H1 (cell line): ENCODE measurements at regions not wholly inside any gene's neighbourhood (a gene's known extent, or its start where the extent isn't known, plus 50 kb on each side); places are given as distances from the start of the nearest gene placed in this dataset.

ENCODE experiments used
- CTCF ChIA-PET: fragments of 300-600 bp; sonication (Branson Sonifier 250); formaldehyde crosslinking; loops from one replicate; lab custom pipeline; 2021; ENCODE audit not compliant: partially characterized antibody; lab: Charles Lee
- POLR2A ChIA-PET: fragments of 300-600 bp; sonication (Branson Sonifier 250); formaldehyde crosslinking; loops from one replicate; lab custom pipeline; 2021; ENCODE audit warnings: inconsistent platforms; ENCODE audit not compliant: partially characterized antibody; lab: Charles Lee
- DNase-seq, 2 experiments: peaks; one replicate each; pipeline versions ENCODE4 v3.0.0 to v3.0.0-alpha.2; 2010 to 2022; ENCODE audit warnings: low spot score in 2 of 2, low read depth in 1 of 2, mixed read lengths in 1 of 2
- FAIRE-seq: peaks from 2 replicates; lab custom pipeline; 2011; peaks lifted over from hg19 to GRCh38; lab: Jason Lieb, UNC
- H2AFZ ChIP-seq: 2 replicates; pipeline ENCODE4 v1.8.1; 2012; ENCODE audit warnings: low read length, inconsistent platforms
- H2AK5ac ChIP-seq: 2 replicates; pipeline ENCODE4 v1.6.1; 2013; ENCODE audit warnings: low read depth, low read length
- H2BK120ac ChIP-seq: replicated peaks from 2 replicates; pipeline ENCODE3; 2013; ENCODE audit warnings: low read depth, low read length, inconsistent platforms
- H2BK12ac ChIP-seq: 2 replicates; pipeline ENCODE4 v1.6.1; 2013; ENCODE audit warnings: low read depth, low read length
- H2BK15ac ChIP-seq: 2 replicates; pipeline ENCODE4 v1.6.1; 2013; ENCODE audit warnings: low read length
- H2BK20ac ChIP-seq: 2 replicates; pipeline ENCODE4 v1.6.1; 2013; ENCODE audit warnings: low read length
- H2BK5ac ChIP-seq: 2 replicates; pipeline ENCODE4 v1.6.1; 2013; ENCODE audit warnings: low read depth, low read length
- H3K14ac ChIP-seq: 2 replicates; pipeline ENCODE4 v1.6.1; 2013; ENCODE audit warnings: inconsistent platforms; ENCODE audit not compliant: insufficient read length
- H3K18ac ChIP-seq: 2 replicates; pipeline ENCODE4 v1.6.1; 2013; ENCODE audit warnings: low read length; ENCODE audit errors: extremely low read depth
- H3K23ac ChIP-seq: 2 replicates; pipeline ENCODE4 v1.6.1; 2013; ENCODE audit warnings: inconsistent platforms; ENCODE audit not compliant: insufficient read length
- H3K23me2 ChIP-seq: 2 replicates; pipeline ENCODE4 v1.6.1; 2013; ENCODE audit warnings: low read depth, low read length
- H3K27ac ChIP-seq: 2 replicates; pipeline ENCODE4 v1.6.1; 2011; ENCODE audit warnings: low read depth, low read length, inconsistent platforms
- H3K27me3 ChIP-seq, 4 experiments: replicated peaks in 1 of 4; 1 replicate in 1 of 4; 2 replicates in 3 of 4; pipeline versions ENCODE4 v1.6.1 to v1.8.1; 2011 to 2013; ENCODE audit warnings: low read length in 3 of 4, mild to moderate bottlenecking in 3 of 4, inconsistent platforms in 2 of 4, mixed read lengths in 2 of 4, moderate library complexity in 1 of 4; ENCODE audit not compliant: control insufficient read depth in 3 of 4, insufficient read depth in 3 of 4; ENCODE audit errors: extremely low read depth in 1 of 4
- H3K36me3 ChIP-seq, 4 experiments: 2 replicates each; pipeline versions ENCODE4 v1.6.1 to v1.8.1; 2011 to 2013; ENCODE audit warnings: mild to moderate bottlenecking in 4 of 4, low read length in 3 of 4, moderate library complexity in 2 of 4, control low read depth in 1 of 4, inconsistent platforms in 1 of 4; ENCODE audit not compliant: insufficient read depth in 4 of 4, control insufficient read depth in 2 of 4
- H3K4ac ChIP-seq: replicated peaks from 2 replicates; pipeline ENCODE3; 2013; ENCODE audit warnings: low read length, low read depth, mixed read lengths, inconsistent platforms; ENCODE audit not compliant: insufficient read length
- H3K4me1 ChIP-seq, 4 experiments: replicated peaks in 1 of 4; 1 replicate in 1 of 4; 2 replicates in 3 of 4; pipeline versions ENCODE4 v1.6.1 to v1.8.1; 2011 to 2013; ENCODE audit warnings: low read length in 3 of 4, inconsistent platforms in 2 of 4, mixed read lengths in 1 of 4; ENCODE audit not compliant: insufficient read depth in 4 of 4, control insufficient read depth in 3 of 4
- H3K4me2 ChIP-seq, 2 experiments: 2 replicates each; pipeline versions ENCODE4 v1.6.1 to v1.8.1; 2011 to 2013; ENCODE audit warnings: low read depth in 2 of 2, low read length in 2 of 2, control low read depth in 1 of 2, inconsistent platforms in 1 of 2, mild to moderate bottlenecking in 1 of 2; ENCODE audit not compliant: insufficient read depth in 1 of 2
- H3K4me3 ChIP-seq, 4 experiments: fragments of 200-600, 300-600 bp in 1 of 4; sonication (generic), shearing (Covaris generic), sonication (Bioruptor Twin) in 1 of 4; 2 replicates each; pipeline versions ENCODE4 v1.5.1 to v1.8.1; 2011 to 2016; ENCODE audit warnings: low read length in 4 of 4, low read depth in 3 of 4, control low read depth in 2 of 4, inconsistent platforms in 2 of 4, mild to moderate bottlenecking in 2 of 4, mixed read lengths in 1 of 4, moderate library complexity in 1 of 4; ENCODE audit not compliant: insufficient read depth in 2 of 4; ENCODE audit errors: extremely low read depth in 1 of 4
- H3K56ac ChIP-seq: replicated peaks from 2 replicates; pipeline ENCODE3; 2013; ENCODE audit warnings: low read depth, mild to moderate bottlenecking, mixed read lengths, low read length, inconsistent platforms; ENCODE audit not compliant: insufficient read length
- H3K79me1 ChIP-seq: 2 replicates; pipeline ENCODE4 v1.6.1; 2013; ENCODE audit warnings: low read depth, low read length, control low read depth
- H3K79me2 ChIP-seq, 2 experiments: 2 replicates each; pipeline versions ENCODE4 v1.6.1 to v1.8.1; 2012 to 2013; ENCODE audit warnings: low read length in 2 of 2, mild to moderate bottlenecking in 2 of 2, inconsistent platforms in 1 of 2; ENCODE audit not compliant: insufficient read depth in 2 of 2, control insufficient read depth in 1 of 2
- H3K9ac ChIP-seq, 4 experiments: replicated peaks in 1 of 4; 1 replicate in 1 of 4; 2 replicates in 3 of 4; pipeline versions ENCODE4 v1.6.1 to v1.8.1; 2011 to 2013; ENCODE audit warnings: low read depth in 3 of 4, low read length in 3 of 4, control low read depth in 2 of 4, mild to moderate bottlenecking in 2 of 4, moderate library complexity in 2 of 4, inconsistent platforms in 1 of 4; ENCODE audit errors: extremely low read depth in 1 of 4
- H3K9me3 ChIP-seq, 2 experiments: 2 replicates each; pipeline versions ENCODE4 v1.6.1 to v1.8.1; 2012 to 2013; ENCODE audit warnings: mild to moderate bottlenecking in 2 of 2, moderate library complexity in 2 of 2, control low read depth in 1 of 2, inconsistent platforms in 1 of 2, low read depth in 1 of 2, low read length in 1 of 2, mixed read lengths in 1 of 2; ENCODE audit not compliant: insufficient read depth in 2 of 2
- H4K20me1 ChIP-seq, 2 experiments: replicated peaks in 1 of 2; 2 replicates each; pipeline versions ENCODE3 to v1.8.1; 2011 to 2013; ENCODE audit warnings: inconsistent platforms in 2 of 2, low read length in 2 of 2, mild to moderate bottlenecking in 1 of 2; ENCODE audit not compliant: insufficient read depth in 2 of 2, control insufficient read depth in 1 of 2
- H4K5ac ChIP-seq: 2 replicates; pipeline ENCODE4 v1.6.1; 2013; ENCODE audit warnings: low read length, low read depth, mixed read lengths, inconsistent platforms; ENCODE audit not compliant: insufficient read length
- H4K8ac ChIP-seq: 2 replicates; pipeline ENCODE4 v1.8.0; 2013; ENCODE audit warnings: mild to moderate bottlenecking, moderate library complexity, low read length, inconsistent platforms; ENCODE audit not compliant: insufficient read depth; ENCODE audit errors: extremely low read depth
- H4K91ac ChIP-seq: replicated peaks from 2 replicates; pipeline ENCODE3; 2013; ENCODE audit warnings: low read length, mixed read lengths, inconsistent platforms; ENCODE audit not compliant: insufficient read length
- BACH1 ChIP-seq: IDR thresholded peaks from 2 replicates; pipeline ENCODE4 v1.6.1; 2012; ENCODE audit warnings: low read length, improper control_type of control experiment
- BRCA1 ChIP-seq: IDR thresholded peaks from 2 replicates; pipeline ENCODE4 v1.6.1; 2012; ENCODE audit warnings: low read depth, low read length, improper control_type of control experiment
- CTCF ChIP-seq, 3 experiments: IDR thresholded peaks; 1 replicate in 2 of 3; 2 replicates in 1 of 3; pipeline versions ENCODE4 v1.5.1 to v1.6.1; 2011; ENCODE audit warnings: low read length in 3 of 3, mild to moderate bottlenecking in 3 of 3, inconsistent platforms in 2 of 3, low read depth in 1 of 3, moderate library complexity in 1 of 3; ENCODE audit not compliant: insufficient read depth in 1 of 3; ENCODE audit errors: control extremely low read depth in 1 of 3
- E2F6 ChIP-seq: IDR thresholded peaks from 2 replicates; pipeline ENCODE4 v1.6.1; 2012; ENCODE audit warnings: inconsistent platforms
- GABPA ChIP-seq: IDR thresholded peaks from 2 replicates; pipeline ENCODE4 v1.6.1; 2011; ENCODE audit warnings: mild to moderate bottlenecking, low read length, moderate library complexity, borderline replicate concordance; ENCODE audit not compliant: insufficient read depth
- GTF2F1 ChIP-seq: IDR thresholded peaks from 2 replicates; pipeline ENCODE4 v1.6.1; 2012; ENCODE audit warnings: low read depth, low read length, improper control_type of control experiment, borderline replicate concordance
- JUND ChIP-seq: IDR thresholded peaks from 2 replicates; pipeline ENCODE4 v1.6.1; 2011; ENCODE audit warnings: mild to moderate bottlenecking, improper control_type of control experiment, low read length
- MAFK ChIP-seq: IDR thresholded peaks from 2 replicates; pipeline ENCODE4 v1.6.1; 2012; ENCODE audit warnings: low read depth, mild to moderate bottlenecking, improper control_type of control experiment, low read length
- NRF1 ChIP-seq: IDR thresholded peaks from 2 replicates; pipeline ENCODE4 v1.6.1; 2011; ENCODE audit warnings: mild to moderate bottlenecking, low read depth, low read length, improper control_type of control experiment
- POU5F1 ChIP-seq: IDR thresholded peaks from 2 replicates; pipeline ENCODE4 v1.6.1; 2011; ENCODE audit warnings: low read depth, mild to moderate bottlenecking, low read length, moderate library complexity
- RFX5 ChIP-seq: IDR thresholded peaks from 2 replicates; pipeline ENCODE4 v1.6.1; 2011; ENCODE audit warnings: low read depth, low read length, improper control_type of control experiment, borderline replicate concordance
- SRF ChIP-seq: IDR thresholded peaks from 2 replicates; pipeline ENCODE4 v1.6.1; 2011; ENCODE audit warnings: mild to moderate bottlenecking, low read depth, low read length, moderate library complexity
- WGBS, 2 experiments: shearing (Covaris generic) in 1 of 2; methylation state at CpG; one replicate each; pipeline versions ENCODE4 v1.1.6 to v1.1.7; 2013 to 2015; ENCODE audit warnings: low lambda C conversion rate in 2 of 2, mixed read lengths in 2 of 2, inconsistent platforms in 1 of 2, low coverage in 1 of 2, missing lambda C conversion rate in 1 of 2; ENCODE audit not compliant: insufficient replicate concordance in 2 of 2, insufficient coverage in 1 of 2, insufficient read length in 1 of 2; ENCODE audit errors: extremely low coverage in 1 of 2, missing lambda C conversion rate in 1 of 2; 5-methylcytosine and 5-hydroxymethylcytosine counted together

- Histone ChIP-seq H4K20me1 (no peaks in the 10 kb centered on the region), H3K9ac (no peak overlapping the region), H3K79me2 (no peaks in the 10 kb centered on the region), H3K14ac (no peak overlapping the region), H4K5ac (no peak overlapping the region), H3K9me3 (no peaks in the 10 kb centered on the region), H3K23ac (no peak overlapping the region), H3K56ac (no peak overlapping the region), H3K18ac (no peak overlapping the region), H3K4me3 (no peak overlapping the region), H2BK15ac (no peak overlapping the region), H2AFZ (no peak overlapping the region), H2BK20ac (no peak overlapping the region), H2BK12ac (no peak overlapping the region), H3K27me3 (no peaks in the 10 kb centered on the region), H2AK5ac (no peak overlapping the region), H3K27ac (no peak overlapping the region), H2BK120ac (no peak overlapping the region), H3K4me2 (no peak overlapping the region), H3K4me1 (no peaks in the 10 kb centered on the region), H2BK5ac (no peak overlapping the region), H3K23me2 (no peaks in the 10 kb centered on the region), H3K4ac (no peak overlapping the region), H3K79me1 (no peaks in the 10 kb centered on the region), H4K91ac (no peak overlapping the region), H4K8ac (no peak overlapping the region), H3K36me3 (no peaks in the 10 kb centered on the region)
- FAIRE-seq (no peak), DNase-seq (no peak)
- POLR2A ChIA-PET = no interaction called here
- CTCF ChIA-PET = interaction anchor here (1.0 kb wide), 1 partner anchor 17 kb away, joined by 4 read pairs; no protein-coding TSS in a partner anchor
- WGBS, 2 experiments = 85% methylated on average over 2 of the region's 2 CpGs; no CpG with 5 or more reads in 1 of the 2 experiments
- TF ChIP-seq NRF1 (no peak), GABPA (no peak), POU5F1 (no peak), CTCF (IDR thresholded peaks at IDR 0.05; ENCODE audit: control extremely low read depth in 1 of 3, insufficient read depth in 1 of 3, low read depth in 1 of 3, low read length in 3 of 3) (no peak), JUND (no peak), E2F6 (no peak), BACH1 (no peak), BRCA1 (no peak), MAFK (no peak), GTF2F1 (no peak), SRF (no peak), RFX5 (no peak)
Measured at GRCh38 chr13:80105350-80105749, 235.6 kb downstream of the SPRY2 start.
